Transverse colon (tissue), 4 donors: ENCODE measurements at regions not wholly inside any gene's neighbourhood (a gene's known extent, or its start where the extent isn't known, plus 50 kb on each side); places are given as distances from the start of the nearest gene placed in this dataset.

Source experiments
- CTCF ChIP-seq, 5 experiments: fragments of 200-600 bp in 3 of 5; fragments of 450-650 bp in 2 of 5; sonication (generic) in 3 of 5; IDR thresholded peaks; 1 replicate in 2 of 5; 2 replicates in 3 of 5; pipeline ENCODE4 v1.5.1; 2016 to 2017; ENCODE audit warnings: antibody characterized with exemption in 5 of 5, inconsistent platforms in 3 of 5, mild to moderate bottlenecking in 2 of 5, moderate library complexity in 1 of 5
- POLR2AphosphoS5 ChIP-seq, 3 donors: sonication (generic); formaldehyde crosslinking; IDR thresholded peaks; one replicate each; pipeline ENCODE4 v1.6.1; 2016; ENCODE audit warnings: antibody characterized with exemption in 3 of 3

GRCh38 chr4:43693876-43694275 lies 754.7 kb downstream of the KCTD8 start:
- TF ChIP-seq POLR2AphosphoS5 (IDR thresholded peaks at IDR 0.05) (no peak), CTCF (IDR thresholded peaks at IDR 0.05) (no peak)
